Suprapubic skin (tissue), 4 donors: ENCODE measurements at regions not wholly inside any gene's neighbourhood (a gene's known extent, or its start where the extent isn't known, plus 50 kb on each side); places are given as distances from the start of the nearest gene placed in this dataset.

Source experiments
- DNase-seq, 2 donors: peaks; one replicate each; pipeline ENCODE4 v3.0.0-alpha.2; 2019; ENCODE audit warnings: low spot score in 2 of 2
- H3K27ac ChIP-seq: fragments of 200-600 bp; sonication (generic); one replicate; pipeline ENCODE4 v1.5.1; 2019
- H3K27me3 ChIP-seq: fragments of 200-600 bp; sonication (generic); one replicate; pipeline ENCODE4 v1.5.1; 2019
- H3K36me3 ChIP-seq: fragments of 200-600 bp; sonication (generic); one replicate; pipeline ENCODE4 v1.5.1; 2019
- H3K4me1 ChIP-seq: fragments of 200-600 bp; sonication (generic); one replicate; pipeline ENCODE4 v1.5.1; 2019
- H3K4me3 ChIP-seq: fragments of 200-600 bp; sonication (generic); one replicate; pipeline ENCODE4 v1.5.1; 2019; ENCODE audit warnings: mild to moderate bottlenecking
- H3K9me3 ChIP-seq: fragments of 200-600 bp; sonication (generic); one replicate; pipeline ENCODE4 v1.5.1; 2019
- EP300 ChIP-seq: sonication (generic); formaldehyde crosslinking; IDR thresholded peaks from one replicate; pipeline ENCODE4 v1.6.1; 2017; ENCODE audit warnings: antibody characterized with exemption
- POLR2A ChIP-seq, 2 donors: fragments of 450-650 bp; IDR thresholded peaks; one replicate each; pipeline ENCODE4 v1.6.1; 2017; ENCODE audit warnings: antibody characterized with exemption in 2 of 2, mild to moderate bottlenecking in 2 of 2, moderate library complexity in 2 of 2
- POLR2AphosphoS5 ChIP-seq, 3 donors: sonication (generic); formaldehyde crosslinking; IDR thresholded peaks; one replicate each; pipeline ENCODE4 v1.6.1; 2017; ENCODE audit warnings: antibody characterized with exemption in 3 of 3
- WGBS: methylation state at CpG from one replicate; pipeline ENCODE4 v1.1.5; 2018; 5-methylcytosine and 5-hydroxymethylcytosine counted together
- TF ChIP-seq, protein P1 (sequence below), 2 donors: fragments of 200-600 bp in 1 of 2; fragments of 450-650 bp in 1 of 2; sonication (generic) in 1 of 2; IDR thresholded peaks; one replicate each; pipeline ENCODE4 v1.5.1; 2016 to 2019; ENCODE audit warnings: antibody characterized with exemption in 2 of 2, mild to moderate bottlenecking in 1 of 2, moderate library complexity in 1 of 2

DNA sequence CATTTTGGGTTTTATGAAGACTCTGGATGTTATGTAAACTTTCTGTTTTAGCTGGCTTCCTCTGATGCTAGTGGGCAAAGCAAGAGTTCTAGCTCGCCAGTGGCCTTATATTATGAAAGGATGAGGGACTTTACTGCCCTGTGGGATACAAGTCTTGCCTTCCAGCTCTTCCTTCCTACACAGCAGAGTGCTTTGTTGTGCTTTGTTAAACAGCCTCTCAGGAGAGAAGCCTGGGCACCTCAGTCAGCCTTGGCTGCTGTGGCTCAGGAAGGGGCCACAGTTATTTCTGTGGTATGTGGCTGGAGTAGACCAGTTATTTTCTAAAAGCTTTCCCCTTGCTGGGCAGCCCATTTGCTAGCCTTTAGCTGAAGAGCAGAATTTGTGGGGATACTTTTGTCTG, 69.5 kb upstream of the SUCLG2 start:
- H3K9me3 ChIP-seq = no peaks in the 10 kb centered on the region
- H3K4me3 ChIP-seq = no peak overlapping the region
- H3K27ac ChIP-seq = no peak overlapping the region
- TF ChIP-seq EP300 = no peak
- TF ChIP-seq, protein P1, sequence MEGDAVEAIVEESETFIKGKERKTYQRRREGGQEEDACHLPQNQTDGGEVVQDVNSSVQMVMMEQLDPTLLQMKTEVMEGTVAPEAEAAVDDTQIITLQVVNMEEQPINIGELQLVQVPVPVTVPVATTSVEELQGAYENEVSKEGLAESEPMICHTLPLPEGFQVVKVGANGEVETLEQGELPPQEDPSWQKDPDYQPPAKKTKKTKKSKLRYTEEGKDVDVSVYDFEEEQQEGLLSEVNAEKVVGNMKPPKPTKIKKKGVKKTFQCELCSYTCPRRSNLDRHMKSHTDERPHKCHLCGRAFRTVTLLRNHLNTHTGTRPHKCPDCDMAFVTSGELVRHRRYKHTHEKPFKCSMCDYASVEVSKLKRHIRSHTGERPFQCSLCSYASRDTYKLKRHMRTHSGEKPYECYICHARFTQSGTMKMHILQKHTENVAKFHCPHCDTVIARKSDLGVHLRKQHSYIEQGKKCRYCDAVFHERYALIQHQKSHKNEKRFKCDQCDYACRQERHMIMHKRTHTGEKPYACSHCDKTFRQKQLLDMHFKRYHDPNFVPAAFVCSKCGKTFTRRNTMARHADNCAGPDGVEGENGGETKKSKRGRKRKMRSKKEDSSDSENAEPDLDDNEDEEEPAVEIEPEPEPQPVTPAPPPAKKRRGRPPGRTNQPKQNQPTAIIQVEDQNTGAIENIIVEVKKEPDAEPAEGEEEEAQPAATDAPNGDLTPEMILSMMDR (IDR thresholded peaks at IDR 0.05) = no peak
- no peak for TF ChIP-seq POLR2A (IDR thresholded peaks at IDR 0.05)
- TF ChIP-seq POLR2AphosphoS5 (IDR thresholded peaks at IDR 0.05) = no peak
- no peaks in the 10 kb centered on the region for H3K4me1 ChIP-seq
- 93% methylated on average over 1 of the region's 1 CpG for WGBS
- DNase-seq = no peak
- no peaks in the 10 kb centered on the region for H3K36me3 ChIP-seq
- no peaks in the 10 kb centered on the region for H3K27me3 ChIP-seq

DNA sequence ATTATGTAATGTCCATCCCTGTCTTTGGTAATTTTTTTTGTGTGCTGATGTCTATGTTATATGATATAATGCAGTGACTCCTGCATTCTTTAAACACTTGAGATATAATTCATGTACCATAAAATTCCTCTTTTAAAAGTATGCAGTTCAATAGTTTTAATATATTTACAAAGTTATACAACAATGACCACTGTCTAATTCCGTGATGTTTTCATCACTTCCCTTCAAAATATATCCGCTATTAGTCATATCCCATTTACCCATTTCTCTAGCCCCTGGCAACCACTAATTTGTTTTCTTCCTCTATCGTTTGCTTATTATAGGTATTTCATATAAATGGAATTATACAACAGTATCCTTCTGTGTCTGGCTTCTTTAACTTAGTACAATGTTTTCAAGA, 64.9 kb upstream of the SUCLG2 start:
- Histone ChIP-seq H3K27me3 (no peaks in the 10 kb centered on the region), H3K9me3 (no peaks in the 10 kb centered on the region), H3K4me1 (no peaks in the 10 kb centered on the region), H3K36me3 (no peaks in the 10 kb centered on the region), H3K27ac (no peak overlapping the region), H3K4me3 (no peak overlapping the region)
- WGBS = 92% methylated on average over 3 of the region's 3 CpGs
- DNase-seq = no peak
- TF ChIP-seq POLR2A (IDR thresholded peaks at IDR 0.05) = no peak
- TF ChIP-seq, protein P1 (IDR thresholded peaks at IDR 0.05) = no peak
- TF ChIP-seq POLR2AphosphoS5 (IDR thresholded peaks at IDR 0.05) = no peak
- no peak for TF ChIP-seq EP300

DNA sequence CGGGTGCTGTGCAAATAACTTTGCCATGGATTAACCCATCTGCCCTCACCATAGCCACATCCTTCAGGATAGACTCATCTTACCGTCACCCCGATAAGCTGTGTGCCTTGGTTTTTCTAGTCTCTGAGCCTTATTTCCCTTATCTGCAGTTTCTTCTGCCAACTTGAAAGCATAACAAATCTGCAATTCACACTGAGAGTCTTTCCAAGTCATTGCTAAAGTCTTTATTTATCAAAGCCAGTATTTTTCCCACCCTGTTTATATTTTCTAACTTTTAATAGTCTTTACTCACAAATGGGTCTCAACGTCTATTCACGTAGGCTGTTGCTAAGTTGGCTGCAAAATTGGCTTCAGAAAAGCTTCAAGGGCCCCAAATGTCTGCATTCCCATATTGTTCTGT, 61.6 kb upstream of the SUCLG2 start:
- no peak for DNase-seq
- H3K27me3 ChIP-seq = no peaks in the 10 kb centered on the region
- TF ChIP-seq POLR2A (IDR thresholded peaks at IDR 0.05) (no peak), EP300 (no peak), POLR2AphosphoS5 (IDR thresholded peaks at IDR 0.05) (no peak)
- TF ChIP-seq, protein P1 (IDR thresholded peaks at IDR 0.05) = no peak
- no peaks in the 10 kb centered on the region for H3K36me3 ChIP-seq
- no peaks in the 10 kb centered on the region for H3K9me3 ChIP-seq
- no peak overlapping the region for H3K4me3 ChIP-seq
- H3K4me1 ChIP-seq = no peaks in the 10 kb centered on the region
- WGBS = 82% methylated on average over 5 of the region's 5 CpGs
- no peak overlapping the region for H3K27ac ChIP-seq

DNA sequence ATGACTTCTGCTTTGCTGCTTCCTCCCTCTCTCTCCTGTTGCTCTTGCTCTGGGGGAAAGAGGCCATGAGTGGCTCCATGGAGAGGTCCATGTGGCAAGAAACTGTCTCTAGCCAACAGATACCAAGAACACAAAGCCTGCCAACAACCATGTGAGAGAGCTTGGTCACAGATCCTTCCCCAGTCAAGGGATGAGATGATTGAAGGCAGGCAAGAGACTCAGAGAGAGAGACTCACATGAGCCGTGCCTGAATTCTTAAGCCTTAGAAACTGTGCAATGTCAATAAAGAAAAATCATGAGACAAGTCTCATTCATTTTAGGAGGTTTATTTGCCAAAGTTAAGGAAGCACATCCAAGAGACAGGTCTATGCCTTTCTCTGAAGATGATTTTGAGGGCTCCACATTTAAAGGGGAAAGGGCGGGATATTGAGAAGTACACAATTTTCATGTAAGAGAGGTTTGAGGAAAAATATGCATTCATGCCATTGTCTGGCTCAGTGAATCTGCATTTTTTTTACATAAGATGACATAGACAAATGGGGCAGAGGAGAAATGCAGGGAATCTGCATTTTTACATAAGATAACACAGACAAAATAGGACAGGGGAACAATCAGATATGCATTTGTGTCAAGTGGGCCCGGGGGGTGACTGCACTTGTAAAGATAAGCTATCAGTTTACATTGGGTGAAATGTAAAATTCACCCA, 59.5 kb upstream of the SUCLG2 start:
- H3K9me3 ChIP-seq = no peaks in the 10 kb centered on the region
- H3K36me3 ChIP-seq = no peaks in the 10 kb centered on the region
- no peak overlapping the region for H3K4me3 ChIP-seq
- no peaks in the 10 kb centered on the region for H3K4me1 ChIP-seq
- no peak for DNase-seq
- no peak for TF ChIP-seq EP300
- no peak for TF ChIP-seq POLR2A (IDR thresholded peaks at IDR 0.05)
- WGBS = 76% methylated on average over 3 of the region's 3 CpGs
- H3K27me3 ChIP-seq = no peaks in the 10 kb centered on the region
- no peak overlapping the region for H3K27ac ChIP-seq

DNA sequence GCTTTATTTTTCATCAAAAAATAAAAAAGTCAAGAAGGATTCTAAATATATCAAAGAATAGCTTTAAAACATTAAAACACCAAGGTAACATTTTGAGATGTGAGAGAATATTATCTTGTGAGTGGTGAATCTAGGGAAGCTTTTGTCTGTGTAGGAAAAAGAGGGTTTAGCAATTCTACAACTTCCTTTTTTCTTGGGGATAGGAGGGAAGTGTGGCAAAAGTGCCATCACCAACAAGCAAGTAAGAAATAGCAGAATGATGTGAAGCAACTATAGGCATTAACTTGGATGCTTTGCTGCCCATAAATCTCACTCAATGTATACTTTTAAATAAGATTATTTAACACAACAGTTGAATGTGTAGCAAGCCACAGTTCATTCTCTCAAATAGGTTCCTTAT, 57.8 kb upstream of the SUCLG2 start:
- no peaks in the 10 kb centered on the region for H3K36me3 ChIP-seq
- H3K27me3 ChIP-seq = no peaks in the 10 kb centered on the region
- H3K4me1 ChIP-seq = no peaks in the 10 kb centered on the region
- no peak for TF ChIP-seq POLR2A (IDR thresholded peaks at IDR 0.05)
- no peak for TF ChIP-seq EP300
- TF ChIP-seq, protein P1 (IDR thresholded peaks at IDR 0.05) = no peak
- TF ChIP-seq POLR2AphosphoS5 (IDR thresholded peaks at IDR 0.05) = no peak
- no peak for DNase-seq
- H3K9me3 ChIP-seq = no peaks in the 10 kb centered on the region
- H3K27ac ChIP-seq = no peak overlapping the region
- no peak overlapping the region for H3K4me3 ChIP-seq

DNA sequence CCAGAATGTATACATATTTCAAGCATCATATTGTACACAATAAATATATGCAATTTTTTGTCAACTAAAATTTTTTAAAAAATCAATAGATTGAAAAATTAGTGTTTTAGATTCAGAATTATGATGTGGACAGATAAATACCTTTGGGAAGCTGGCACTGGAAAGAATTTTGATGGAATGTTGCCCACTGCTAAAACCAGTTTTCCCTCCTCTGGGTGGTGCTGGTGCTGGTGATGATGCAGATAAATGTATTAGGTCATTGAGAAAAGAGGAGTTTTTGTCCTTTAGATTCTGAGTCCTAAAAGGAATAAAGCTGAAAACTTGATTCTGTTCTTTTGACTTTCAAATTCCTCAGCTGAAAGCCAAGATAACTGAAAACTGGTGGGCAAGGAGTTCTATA, 56.0 kb upstream of the SUCLG2 start:
- no peaks in the 10 kb centered on the region for H3K27me3 ChIP-seq
- TF ChIP-seq EP300 = no peak
- TF ChIP-seq, protein P1 (IDR thresholded peaks at IDR 0.05) = no peak
- no peak for TF ChIP-seq POLR2AphosphoS5 (IDR thresholded peaks at IDR 0.05)
- no peak for DNase-seq

More for the DNA sequence above, 56.0 kb upstream of the SUCLG2 start:
- Histone ChIP-seq H3K4me1 (no peaks in the 10 kb centered on the region), H3K9me3 (no peaks in the 10 kb centered on the region), H3K4me3 (no peak overlapping the region), H3K27ac (no peak overlapping the region), H3K36me3 (no peaks in the 10 kb centered on the region)
